WTC11 (cell line): ENCODE measurements at regions not wholly inside any gene's neighbourhood (a gene's known extent, or its start where the extent isn't known, plus 50 kb on each side); places are given as distances from the start of the nearest gene placed in this dataset.

ENCODE experiments used
- ATF1 ChIP-seq: sonication (generic); formaldehyde crosslinking; IDR thresholded peaks from 2 replicates; pipeline ENCODE4 v1.8.1; 2023; ENCODE audit warnings: mild to moderate bottlenecking, moderate library complexity, missing genetic modification reagents
- ATF2 ChIP-seq: sonication (generic); formaldehyde crosslinking; IDR thresholded peaks from 2 replicates; pipeline ENCODE4 v1.8.1; 2022; ENCODE audit warnings: low read depth, missing genetic modification reagents, borderline replicate concordance
- IRF2 ChIP-seq: sonication (generic); formaldehyde crosslinking; IDR thresholded peaks from 2 replicates; pipeline ENCODE4 v1.8.0; 2022; ENCODE audit warnings: low read depth, missing genetic modification reagents, borderline replicate concordance
- MYBL2 ChIP-seq: sonication (generic); formaldehyde crosslinking; IDR thresholded peaks from 2 replicates; pipeline ENCODE4 v1.8.1; 2023; ENCODE audit warnings: mild to moderate bottlenecking, moderate library complexity, missing genetic modification reagents
- PRRX2 ChIP-seq: fragments of 250-450 bp; sonication (Bioruptor Pico); IDR thresholded peaks from 2 replicates; pipeline ENCODE4 v1.8.0; 2021; ENCODE audit warnings: mild to moderate bottlenecking
- TCF7 ChIP-seq: sonication (generic); formaldehyde crosslinking; IDR thresholded peaks from 2 replicates; pipeline ENCODE4 v1.8.0; 2022; ENCODE audit warnings: mild to moderate bottlenecking, low read depth, missing genetic modification reagents, moderate library complexity
- ZNF425 ChIP-seq: fragments of 250-450 bp; sonication (Bioruptor Pico); conservative IDR thresholded peaks from 2 replicates; pipeline ENCODE4 v1.9.0; 2021; ENCODE audit warnings: mild to moderate bottlenecking
- ZNF671 ChIP-seq: fragments of 250-450 bp; sonication (Bioruptor Pico); IDR thresholded peaks from 2 replicates; pipeline ENCODE4 v1.8.0; 2021; ENCODE audit warnings: mild to moderate bottlenecking
- ZSCAN18 ChIP-seq: fragments of 250-450 bp; sonication (Bioruptor Pico); IDR thresholded peaks from 2 replicates; pipeline ENCODE4 v2.1.2; 2022; ENCODE audit warnings: mild to moderate bottlenecking, moderate library complexity
- TF ChIP-seq, protein P1 (sequence below): fragments of 200-600 bp; IDR thresholded peaks from 2 replicates; pipeline ENCODE4 v1.8.0; 2022; ENCODE audit warnings: antibody characterized with exemption
- TF ChIP-seq, protein P2 (sequence below): sonication (generic); formaldehyde crosslinking; IDR thresholded peaks from 2 replicates; pipeline ENCODE4 v1.8.1; 2023; ENCODE audit warnings: mild to moderate bottlenecking, missing genetic modification reagents

DNA sequence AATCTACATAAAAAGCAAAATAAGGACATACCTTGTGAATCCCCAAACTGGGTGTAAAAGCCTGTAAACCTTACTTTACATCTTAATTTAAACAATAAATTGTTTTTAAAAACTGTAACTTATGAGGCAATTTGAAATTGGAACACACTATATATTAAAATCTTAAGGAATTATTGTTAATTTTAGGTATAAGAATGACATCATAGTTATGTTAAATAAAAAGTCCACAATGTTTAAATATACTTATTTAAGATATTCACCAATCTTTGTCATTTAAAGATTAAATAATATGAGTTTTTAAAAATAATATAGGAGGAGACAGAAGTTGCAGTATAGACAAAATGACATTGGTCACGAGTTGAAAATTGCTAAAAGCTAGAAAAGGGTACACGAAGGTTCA is 621.9 kb upstream of the POU3F2 start:
- TF ChIP-seq, protein P1, sequence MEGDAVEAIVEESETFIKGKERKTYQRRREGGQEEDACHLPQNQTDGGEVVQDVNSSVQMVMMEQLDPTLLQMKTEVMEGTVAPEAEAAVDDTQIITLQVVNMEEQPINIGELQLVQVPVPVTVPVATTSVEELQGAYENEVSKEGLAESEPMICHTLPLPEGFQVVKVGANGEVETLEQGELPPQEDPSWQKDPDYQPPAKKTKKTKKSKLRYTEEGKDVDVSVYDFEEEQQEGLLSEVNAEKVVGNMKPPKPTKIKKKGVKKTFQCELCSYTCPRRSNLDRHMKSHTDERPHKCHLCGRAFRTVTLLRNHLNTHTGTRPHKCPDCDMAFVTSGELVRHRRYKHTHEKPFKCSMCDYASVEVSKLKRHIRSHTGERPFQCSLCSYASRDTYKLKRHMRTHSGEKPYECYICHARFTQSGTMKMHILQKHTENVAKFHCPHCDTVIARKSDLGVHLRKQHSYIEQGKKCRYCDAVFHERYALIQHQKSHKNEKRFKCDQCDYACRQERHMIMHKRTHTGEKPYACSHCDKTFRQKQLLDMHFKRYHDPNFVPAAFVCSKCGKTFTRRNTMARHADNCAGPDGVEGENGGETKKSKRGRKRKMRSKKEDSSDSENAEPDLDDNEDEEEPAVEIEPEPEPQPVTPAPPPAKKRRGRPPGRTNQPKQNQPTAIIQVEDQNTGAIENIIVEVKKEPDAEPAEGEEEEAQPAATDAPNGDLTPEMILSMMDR, result no peak
- no peak for TF ChIP-seq IRF2 (CRISPR knock-in tag)
- TF ChIP-seq TCF7, result no peak
- TF ChIP-seq ATF2, result no peak
- no peak for TF ChIP-seq PRRX2 (CRISPR knock-in tag)
- TF ChIP-seq ZNF425, result no peak
- TF ChIP-seq, protein P2, sequence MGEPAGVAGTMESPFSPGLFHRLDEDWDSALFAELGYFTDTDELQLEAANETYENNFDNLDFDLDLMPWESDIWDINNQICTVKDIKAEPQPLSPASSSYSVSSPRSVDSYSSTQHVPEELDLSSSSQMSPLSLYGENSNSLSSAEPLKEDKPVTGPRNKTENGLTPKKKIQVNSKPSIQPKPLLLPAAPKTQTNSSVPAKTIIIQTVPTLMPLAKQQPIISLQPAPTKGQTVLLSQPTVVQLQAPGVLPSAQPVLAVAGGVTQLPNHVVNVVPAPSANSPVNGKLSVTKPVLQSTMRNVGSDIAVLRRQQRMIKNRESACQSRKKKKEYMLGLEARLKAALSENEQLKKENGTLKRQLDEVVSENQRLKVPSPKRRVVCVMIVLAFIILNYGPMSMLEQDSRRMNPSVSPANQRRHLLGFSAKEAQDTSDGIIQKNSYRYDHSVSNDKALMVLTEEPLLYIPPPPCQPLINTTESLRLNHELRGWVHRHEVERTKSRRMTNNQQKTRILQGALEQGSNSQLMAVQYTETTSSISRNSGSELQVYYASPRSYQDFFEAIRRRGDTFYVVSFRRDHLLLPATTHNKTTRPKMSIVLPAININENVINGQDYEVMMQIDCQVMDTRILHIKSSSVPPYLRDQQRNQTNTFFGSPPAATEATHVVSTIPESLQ (CRISPR knock-in tag), result no peak
- TF ChIP-seq ZSCAN18 (CRISPR knock-in tag), result no peak
- TF ChIP-seq MYBL2 (CRISPR knock-in tag), result no peak
- TF ChIP-seq ZNF671 (CRISPR knock-in tag), result no peak
- TF ChIP-seq ATF1 (CRISPR knock-in tag), result no peak
